HepG2 (cell line): ENCODE measurements at regions not wholly inside any gene's neighbourhood (a gene's known extent, or its start where the extent isn't known, plus 50 kb on each side); places are given as distances from the start of the nearest gene placed in this dataset.

Experiments used
- CBFB ChIP-seq: sonication (generic); formaldehyde crosslinking; IDR thresholded peaks from 2 replicates; pipeline ENCODE4 v1.4.0; 2020; ENCODE audit warnings: missing genetic modification reagents
- EZH2 ChIP-seq: conservative IDR thresholded peaks from 2 replicates; pipeline ENCODE4 v1.6.1; 2012; ENCODE audit warnings: mild to moderate bottlenecking, low read depth, low read length, moderate library complexity
- GTF2F1 ChIP-seq: fragments of 150-350 bp; IDR thresholded peaks from 2 replicates; pipeline ENCODE4 v1.6.1; 2014; ENCODE audit warnings: low read length
- TEAD3 ChIP-seq: optimal IDR thresholded peaks from 2 replicates; pipeline ENCODE3; 2016; ENCODE audit warnings: borderline replicate concordance
- WIZ ChIP-seq: sonication (generic); formaldehyde crosslinking; IDR thresholded peaks from 2 replicates; pipeline ENCODE4 v1.5.1; 2020; ENCODE audit warnings: mild to moderate bottlenecking, missing genetic modification reagents
- ZNF253 ChIP-seq: sonication (generic); formaldehyde crosslinking; IDR thresholded peaks from 2 replicates; pipeline ENCODE4 v1.8.0; 2022; ENCODE audit warnings: mild to moderate bottlenecking, missing genetic modification reagents, borderline replicate concordance
- ZNF263 ChIP-seq: sonication (generic); formaldehyde crosslinking; IDR thresholded peaks from 2 replicates; pipeline ENCODE4 v1.4.0; 2020; ENCODE audit warnings: missing genetic modification reagents
- ZNF331 ChIP-seq: sonication (generic); formaldehyde crosslinking; IDR thresholded peaks from 2 replicates; pipeline ENCODE4 v1.4.0; 2020; ENCODE audit warnings: missing genetic modification reagents
- ZNF383 ChIP-seq: sonication (generic); formaldehyde crosslinking; IDR thresholded peaks from 2 replicates; pipeline ENCODE4 v1.4.0; 2020; ENCODE audit warnings: missing genetic modification reagents, mild to moderate bottlenecking, borderline replicate concordance
- ZNF660 ChIP-seq: sonication (generic); formaldehyde crosslinking; IDR thresholded peaks from 2 replicates; pipeline ENCODE4 v1.5.1; 2020; ENCODE audit warnings: mild to moderate bottlenecking, low read depth, missing genetic modification reagents, borderline replicate concordance
- ZNF777 ChIP-seq: sonication (generic); formaldehyde crosslinking; IDR thresholded peaks from 2 replicates; pipeline ENCODE4 v1.4.0; 2020; ENCODE audit warnings: missing genetic modification reagents
- TF ChIP-seq, protein P1 (sequence below): sonication (generic); formaldehyde crosslinking; IDR thresholded peaks from 2 replicates; pipeline ENCODE4 v1.5.0; 2020; ENCODE audit warnings: mild to moderate bottlenecking, missing genetic modification reagents, moderate library complexity
- TF ChIP-seq, protein P2 (sequence below): sonication (generic); formaldehyde crosslinking; IDR thresholded peaks from 2 replicates; pipeline ENCODE4 v1.8.1; 2023; ENCODE audit warnings: missing genetic modification reagents, inconsistent platforms, borderline replicate concordance

DNA sequence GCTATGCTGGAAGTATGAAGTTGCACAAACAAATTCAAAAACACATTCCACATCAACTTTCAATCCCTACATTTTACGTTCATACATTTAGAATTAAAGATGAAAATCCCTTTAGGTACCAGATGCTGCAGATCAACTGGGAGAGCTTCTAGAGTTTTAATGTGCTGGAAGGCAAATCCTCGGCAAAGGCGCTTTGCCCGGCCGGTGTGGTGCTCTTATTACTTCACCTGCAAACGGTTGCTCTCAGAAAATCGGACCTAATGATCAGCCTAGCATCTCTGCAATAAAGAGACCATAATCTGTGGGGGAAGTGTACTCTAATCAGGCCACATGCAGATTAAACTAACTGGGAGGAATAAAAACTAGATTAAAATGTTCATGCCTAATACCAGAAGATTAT, 513.8 kb downstream of the ZEB2 start:
- TF ChIP-seq ZNF331 (CRISPR knock-in tag) (no peak), WIZ (CRISPR knock-in tag) (no peak), CBFB (CRISPR knock-in tag) (no peak), ZNF253 (CRISPR knock-in tag) (no peak), ZNF660 (CRISPR knock-in tag) (no peak), EZH2 (no peak), GTF2F1 (no peak), ZNF383 (CRISPR knock-in tag) (no peak), ZNF777 (CRISPR knock-in tag) (no peak), ZNF263 (CRISPR knock-in tag) (no peak), TEAD3 (CRISPR knock-in tag) (no peak)
- TF ChIP-seq, protein P1, sequence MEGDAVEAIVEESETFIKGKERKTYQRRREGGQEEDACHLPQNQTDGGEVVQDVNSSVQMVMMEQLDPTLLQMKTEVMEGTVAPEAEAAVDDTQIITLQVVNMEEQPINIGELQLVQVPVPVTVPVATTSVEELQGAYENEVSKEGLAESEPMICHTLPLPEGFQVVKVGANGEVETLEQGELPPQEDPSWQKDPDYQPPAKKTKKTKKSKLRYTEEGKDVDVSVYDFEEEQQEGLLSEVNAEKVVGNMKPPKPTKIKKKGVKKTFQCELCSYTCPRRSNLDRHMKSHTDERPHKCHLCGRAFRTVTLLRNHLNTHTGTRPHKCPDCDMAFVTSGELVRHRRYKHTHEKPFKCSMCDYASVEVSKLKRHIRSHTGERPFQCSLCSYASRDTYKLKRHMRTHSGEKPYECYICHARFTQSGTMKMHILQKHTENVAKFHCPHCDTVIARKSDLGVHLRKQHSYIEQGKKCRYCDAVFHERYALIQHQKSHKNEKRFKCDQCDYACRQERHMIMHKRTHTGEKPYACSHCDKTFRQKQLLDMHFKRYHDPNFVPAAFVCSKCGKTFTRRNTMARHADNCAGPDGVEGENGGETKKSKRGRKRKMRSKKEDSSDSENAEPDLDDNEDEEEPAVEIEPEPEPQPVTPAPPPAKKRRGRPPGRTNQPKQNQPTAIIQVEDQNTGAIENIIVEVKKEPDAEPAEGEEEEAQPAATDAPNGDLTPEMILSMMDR (CRISPR knock-in tag): no peak
- TF ChIP-seq, protein P2, sequence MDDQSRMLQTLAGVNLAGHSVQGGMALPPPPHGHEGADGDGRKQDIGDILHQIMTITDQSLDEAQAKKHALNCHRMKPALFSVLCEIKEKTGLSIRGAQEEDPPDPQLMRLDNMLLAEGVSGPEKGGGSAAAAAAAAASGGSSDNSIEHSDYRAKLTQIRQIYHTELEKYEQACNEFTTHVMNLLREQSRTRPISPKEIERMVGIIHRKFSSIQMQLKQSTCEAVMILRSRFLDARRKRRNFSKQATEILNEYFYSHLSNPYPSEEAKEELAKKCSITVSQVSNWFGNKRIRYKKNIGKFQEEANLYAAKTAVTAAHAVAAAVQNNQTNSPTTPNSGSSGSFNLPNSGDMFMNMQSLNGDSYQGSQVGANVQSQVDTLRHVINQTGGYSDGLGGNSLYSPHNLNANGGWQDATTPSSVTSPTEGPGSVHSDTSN (CRISPR knock-in tag): no peak
